Stimulated activated CD8-positive, alpha-beta memory T cell treated with anti-CD3 and anti-CD28 coated beads, Interleukin-4, amount 100 ng/mL, for 4 hours (primary cell): ENCODE measurements at regions not wholly inside any gene's neighbourhood (a gene's known extent, or its start where the extent isn't known, plus 50 kb on each side); places are given as distances from the start of the nearest gene placed in this dataset.
"Not testable (repeated sequence)": the region's sequence is repeated elsewhere in the genome, so short reads cannot be mapped to it uniquely, and the experiment has no call there.

Experiments
- DNase-seq, 2 donors: peaks; one replicate each; pipeline ENCODE4 v3.0.0-alpha.2; 2020; ENCODE audit warnings: low read depth in 2 of 2, low spot score in 1 of 2

- DNase-seq = no peak
These were observed 73.6 kb upstream of the TARDBP start for GRCh38 chr1:10938741-10939417.

GRCh38 chr1:10939654-10940450 is 72.6 kb upstream of the TARDBP start:
- DNase-seq = peak; percentile 6 to 7

GRCh38 chr1:10940451-10940804 is 72.0 kb upstream of the TARDBP start:
- no peak for DNase-seq

- no peak for DNase-seq
These were observed 71.6 kb upstream of the TARDBP start for GRCh38 chr1:10940838-10941237.

- DNase-seq = peak in 1 of 2 donors; percentile 47
These were observed 70.4 kb upstream of the TARDBP start for GRCh38 chr1:10941891-10942541.

GRCh38 chr1:10942542-10942912 is 69.9 kb upstream of the TARDBP start:
- no peak for DNase-seq

- no peak for DNase-seq
These were observed 69.4 kb upstream of the TARDBP start for GRCh38 chr1:10943041-10943440.

- no peak for DNase-seq
These were observed 68.3 kb upstream of the TARDBP start for GRCh38 chr1:10943991-10944730.

- DNase-seq = no peak
These were observed 66.4 kb upstream of the TARDBP start for GRCh38 chr1:10945991-10946509.

GRCh38 chr1:10947181-10947580 is 65.3 kb upstream of the TARDBP start:
- no peak for DNase-seq

GRCh38 chr1:10947691-10948462 is 64.6 kb upstream of the TARDBP start:
- no peak for DNase-seq

- no peak for DNase-seq
These were observed 64.0 kb upstream of the TARDBP start for GRCh38 chr1:10948463-10948775.

- DNase-seq = no peak
These were observed 61.9 kb upstream of the TARDBP start for GRCh38 chr1:10950316-10951172.

- not testable (repeated sequence) for DNase-seq
These were observed 61.2 kb upstream of the TARDBP start for GRCh38 chr1:10951298-10951697.

GRCh38 chr1:10951961-10952360 is 60.5 kb upstream of the TARDBP start:
- no peak for DNase-seq

- DNase-seq = no peak
These were observed 58.8 kb upstream of the TARDBP start for GRCh38 chr1:10953505-10954193.

- DNase-seq = no peak
These were observed 55.3 kb upstream of the TARDBP start for GRCh38 chr1:10957133-10957532.

GRCh38 chr1:10958614-10959013 is 53.8 kb upstream of the TARDBP start:
- no peak for DNase-seq
